Activated CD8-positive, alpha-beta memory T cell treated with anti-CD3 and anti-CD28 coated beads, Interleukin-2, amount 50 U/mL, for 4 hours (primary cell): ENCODE measurements at regions not wholly inside any gene's neighbourhood (a gene's known extent, or its start where the extent isn't known, plus 50 kb on each side); places are given as distances from the start of the nearest gene placed in this dataset.

Source experiments
- DNase-seq: peaks from one replicate; pipeline ENCODE4 v3.0.0-alpha.2; 2020

GRCh38 chr22:49540913-49541692 is 286.6 kb downstream of the BRD1 start:
- no peak for DNase-seq

GRCh38 chr22:49540084-49540912 is 287.4 kb downstream of the BRD1 start:
- DNase-seq, result no peak

GRCh38 chr22:49538006-49538405 is 289.7 kb downstream of the BRD1 start:
- no peak for DNase-seq

GRCh38 chr22:49536571-49537131 is 291.0 kb downstream of the BRD1 start:
- DNase-seq, result no peak

- DNase-seq, result no peak
These were observed 292.0 kb downstream of the BRD1 start for GRCh38 chr22:49535527-49536125.

GRCh38 chr22:49535126-49535525 is 292.5 kb downstream of the BRD1 start:
- no peak for DNase-seq

GRCh38 chr22:49534386-49534785 is 293.3 kb downstream of the BRD1 start:
- no peak for DNase-seq

GRCh38 chr22:49533886-49534285 is 293.8 kb downstream of the BRD1 start:
- DNase-seq, result no peak

GRCh38 chr22:49532869-49533802 is 294.5 kb downstream of the BRD1 start:
- DNase-seq, result no peak

GRCh38 chr22:49531368-49531791 is 296.3 kb downstream of the BRD1 start:
- no peak for DNase-seq

- DNase-seq, result no peak
These were observed 296.9 kb downstream of the BRD1 start for GRCh38 chr22:49530671-49531367.

- DNase-seq, result no peak
These were observed 299.3 kb downstream of the BRD1 start for GRCh38 chr22:49528420-49528720.

GRCh38 chr22:49527611-49528419 is 299.9 kb downstream of the BRD1 start:
- DNase-seq, result no peak

GRCh38 chr22:49525801-49526535 is 301.7 kb downstream of the BRD1 start:
- no peak for DNase-seq

- no peak for DNase-seq
These were observed 302.3 kb downstream of the BRD1 start for GRCh38 chr22:49525360-49525759.

GRCh38 chr22:49524362-49524761 is 303.3 kb downstream of the BRD1 start:
- DNase-seq, result no peak

- DNase-seq, result no peak
These were observed 304.2 kb downstream of the BRD1 start for GRCh38 chr22:49523374-49524008.

- DNase-seq, result no peak
These were observed 304.9 kb downstream of the BRD1 start for GRCh38 chr22:49522582-49523373.

- DNase-seq, result no peak
These were observed 305.9 kb downstream of the BRD1 start for GRCh38 chr22:49521787-49522224.
